Hematopoietic multipotent progenitor cell treated with erythropoietin and hydrocortisone succinate and interleukin-3 and kit ligand, for 8 days (in vitro differentiated cells): ENCODE measurements at regions not wholly inside any gene's neighbourhood (a gene's known extent, or its start where the extent isn't known, plus 50 kb on each side); places are given as distances from the start of the nearest gene placed in this dataset.

Experiments used
- DNase-seq: peaks from one replicate; pipeline ENCODE4 v3.0.0-alpha.2; 2015

GRCh38 chr11:104830508-104830907, 67.8 kb downstream of the CASP12 start:
- no peak for DNase-seq

- no peak for DNase-seq
Measured at GRCh38 chr11:104830080-104830479, 68.2 kb downstream of the CASP12 start.

- no peak for DNase-seq
Measured at GRCh38 chr11:104826772-104827171, 71.5 kb downstream of the CASP12 start.

GRCh38 chr11:104823657-104824056, 74.6 kb downstream of the CASP12 start:
- no peak for DNase-seq

- no peak for DNase-seq
Measured at GRCh38 chr11:104820431-104820830, 77.8 kb downstream of the CASP12 start.

- DNase-seq: no peak
Measured at GRCh38 chr11:104819603-104820002, 78.7 kb downstream of the CASP12 start.

- no peak for DNase-seq
Measured at GRCh38 chr11:104819107-104819506, 79.2 kb downstream of the CASP12 start.

- DNase-seq: no peak
Measured at GRCh38 chr11:104817973-104818372, 80.3 kb downstream of the CASP12 start.

- no peak for DNase-seq
Measured at GRCh38 chr11:104813532-104813931, 84.7 kb downstream of the CASP12 start.

GRCh38 chr11:104812103-104812788, 86.0 kb downstream of the CASP12 start:
- no peak for DNase-seq

- no peak for DNase-seq
Measured at GRCh38 chr11:104803776-104804175, 94.5 kb downstream of the CASP12 start.

GRCh38 chr11:104799251-104799650, 99.0 kb downstream of the CASP12 start:
- DNase-seq: no peak

GRCh38 chr11:104798789-104799188, 99.5 kb downstream of the CASP12 start:
- no peak for DNase-seq

- no peak for DNase-seq
Measured at GRCh38 chr11:104796301-104796700, 102.0 kb downstream of the CASP12 start.

- DNase-seq: no peak
Measured at GRCh38 chr11:104795501-104796213, 102.6 kb downstream of the CASP12 start.

GRCh38 chr11:104792861-104793260, 105.4 kb downstream of the CASP12 start:
- no peak for DNase-seq

- no peak for DNase-seq
Measured at GRCh38 chr11:104791896-104792295, 106.4 kb downstream of the CASP12 start.

- DNase-seq: no peak
Measured at GRCh38 chr11:104784684-104785460, 113.4 kb downstream of the CASP12 start.

- DNase-seq: no peak
Measured at GRCh38 chr11:104783241-104783640, 115.0 kb downstream of the CASP12 start.

GRCh38 chr11:104782377-104782754, 115.9 kb downstream of the CASP12 start:
- no peak for DNase-seq

GRCh38 chr11:104781719-104782376, 116.4 kb downstream of the CASP12 start:
- no peak for DNase-seq

- DNase-seq: no peak
Measured at GRCh38 chr11:104781037-104781436, 117.2 kb downstream of the CASP12 start.

GRCh38 chr11:104776501-104777170, 121.6 kb downstream of the CASP12 start:
- no peak for DNase-seq
